Mesendoderm (in vitro differentiated cells): ENCODE measurements at regions not wholly inside any gene's neighbourhood (a gene's known extent, or its start where the extent isn't known, plus 50 kb on each side); places are given as distances from the start of the nearest gene placed in this dataset.

ENCODE experiments used
- DNase-seq: peaks from one replicate; pipeline ENCODE4 v3.0.0; 2013
- H2AK5ac ChIP-seq: 2 replicates; pipeline ENCODE4 v1.6.1; 2013; ENCODE audit warnings: low read length, inconsistent platforms
- H2BK120ac ChIP-seq: 2 replicates; pipeline ENCODE4 v1.6.1; 2013; ENCODE audit warnings: low read depth, mild to moderate bottlenecking, low read length, moderate library complexity, mixed read lengths
- H2BK15ac ChIP-seq: replicated peaks from 2 replicates; pipeline ENCODE4 v1.6.1; 2013; ENCODE audit warnings: low read depth, mild to moderate bottlenecking, moderate library complexity
- H2BK5ac ChIP-seq: 2 replicates; pipeline ENCODE4 v1.6.1; 2013; ENCODE audit warnings: low read length, inconsistent platforms
- H3K18ac ChIP-seq: 2 replicates; pipeline ENCODE4 v1.6.1; 2013; ENCODE audit warnings: mild to moderate bottlenecking, low read length, mixed read lengths
- H3K23ac ChIP-seq: one replicate; pipeline ENCODE4 v1.6.1; 2013; ENCODE audit warnings: low read length
- H3K27ac ChIP-seq: 2 replicates; pipeline ENCODE4 v1.5.1; 2013; ENCODE audit warnings: low read depth, mild to moderate bottlenecking, inconsistent platforms, low read length, moderate library complexity
- H3K27me3 ChIP-seq: 2 replicates; pipeline ENCODE4 v1.6.1; 2013; ENCODE audit warnings: low read length, control low read depth, mild to moderate bottlenecking, inconsistent platforms; ENCODE audit not compliant: insufficient read depth, poor library complexity
- H3K36me3 ChIP-seq: 2 replicates; pipeline ENCODE4 v1.6.1; 2013; ENCODE audit warnings: low read length, inconsistent platforms; ENCODE audit not compliant: control insufficient read depth, insufficient read depth
- H3K4ac ChIP-seq: one replicate; pipeline ENCODE4 v1.6.1; 2013; ENCODE audit warnings: low read depth, mild to moderate bottlenecking, low read length, moderate library complexity
- H3K4me1 ChIP-seq: 2 replicates; pipeline ENCODE4 v1.6.1; 2013; ENCODE audit warnings: low read depth, low read length, inconsistent platforms; ENCODE audit not compliant: control insufficient read depth
- H3K4me2 ChIP-seq: 2 replicates; pipeline ENCODE4 v1.6.1; 2013; ENCODE audit warnings: low read length
- H3K4me3 ChIP-seq: 2 replicates; pipeline ENCODE4 v1.5.1; 2013; ENCODE audit warnings: mild to moderate bottlenecking, low read length
- H3K56ac ChIP-seq: one replicate; pipeline ENCODE4 v1.6.1; 2013; ENCODE audit warnings: low read length
- H3K79me1 ChIP-seq: 2 replicates; pipeline ENCODE4 v1.6.1; 2013; ENCODE audit warnings: low read length, inconsistent platforms
- H3K79me2 ChIP-seq: 2 replicates; pipeline ENCODE4 v1.6.1; 2013; ENCODE audit warnings: mild to moderate bottlenecking, low read length; ENCODE audit not compliant: control insufficient read depth, insufficient read depth
- H3K9ac ChIP-seq: 2 replicates; pipeline ENCODE4 v1.6.1; 2013; ENCODE audit warnings: low read length, inconsistent platforms
- H4K5ac ChIP-seq: one replicate; pipeline ENCODE4 v1.6.1; 2013; ENCODE audit warnings: low read length
- H4K8ac ChIP-seq: one replicate; pipeline ENCODE4 v1.6.1; 2013; ENCODE audit warnings: low read depth, mild to moderate bottlenecking, control low read depth, low read length, moderate library complexity
- WGBS: extraction: QIAGEN DNeasy Blood & Tissue Kit; methylation state at CpG from one replicate; pipeline ENCODE4 v1.1.7; 2013; ENCODE audit warnings: low lambda C conversion rate, missing lambda C conversion rate; ENCODE audit not compliant: insufficient coverage; ENCODE audit errors: extremely low coverage; 5-methylcytosine and 5-hydroxymethylcytosine counted together

- peak overlapping the region; percentile 36 for H2BK5ac ChIP-seq
- H4K8ac ChIP-seq, result no peak overlapping the region
- WGBS, result no CpG with 5 or more reads among the region's 7 CpGs
- no peaks in the 10 kb centered on the region for H3K79me2 ChIP-seq
- no peak overlapping the region for H3K4ac ChIP-seq
- no peak overlapping the region for H3K4me2 ChIP-seq
- no peak overlapping the region for H2BK15ac ChIP-seq
- H3K4me3 ChIP-seq, result no peak overlapping the region
- peak overlapping the region; percentile 62 for H2BK120ac ChIP-seq
- no peak overlapping the region for H3K23ac ChIP-seq
- peak; percentile 56 for DNase-seq
- peak overlapping the region; percentile 6 for H4K5ac ChIP-seq
- no peak overlapping the region for H3K18ac ChIP-seq
- H3K36me3 ChIP-seq, result no peaks in the 10 kb centered on the region
- H3K56ac ChIP-seq, result peak overlapping the region; percentile 31
- no peaks in the 10 kb centered on the region for H3K79me1 ChIP-seq
- H2AK5ac ChIP-seq, result no peak overlapping the region
- H3K9ac ChIP-seq, result no peak overlapping the region
- H3K27ac ChIP-seq, result no peak overlapping the region
- no peaks in the 10 kb centered on the region for H3K27me3 ChIP-seq
- peaks cover 21% of the 10 kb centered on the region for H3K4me1 ChIP-seq
Observed at GRCh38 chr5:158010831-158011230, 151.9 kb upstream of the CLINT1 start.

- no CpG with 5 or more reads among the region's 3 CpGs for WGBS
- Histone ChIP-seq H2BK120ac (no peak overlapping the region), H3K79me1 (no peaks in the 10 kb centered on the region), H3K4me1 (peaks cover 11% of the 10 kb centered on the region), H3K56ac (no peak overlapping the region), H3K18ac (no peak overlapping the region), H3K36me3 (no peaks in the 10 kb centered on the region), H3K23ac (no peak overlapping the region), H3K4ac (no peak overlapping the region), H2BK5ac (no peak overlapping the region), H4K5ac (no peak overlapping the region), H3K27me3 (no peaks in the 10 kb centered on the region), H3K4me2 (no peak overlapping the region), H2AK5ac (no peak overlapping the region), H4K8ac (no peak overlapping the region), H3K27ac (no peak overlapping the region), H3K79me2 (no peaks in the 10 kb centered on the region), H3K9ac (no peak overlapping the region), H2BK15ac (no peak overlapping the region), H3K4me3 (no peak overlapping the region)
- DNase-seq, result no peak
Observed at GRCh38 chr5:158007336-158007735, 148.4 kb upstream of the CLINT1 start.

DNA sequence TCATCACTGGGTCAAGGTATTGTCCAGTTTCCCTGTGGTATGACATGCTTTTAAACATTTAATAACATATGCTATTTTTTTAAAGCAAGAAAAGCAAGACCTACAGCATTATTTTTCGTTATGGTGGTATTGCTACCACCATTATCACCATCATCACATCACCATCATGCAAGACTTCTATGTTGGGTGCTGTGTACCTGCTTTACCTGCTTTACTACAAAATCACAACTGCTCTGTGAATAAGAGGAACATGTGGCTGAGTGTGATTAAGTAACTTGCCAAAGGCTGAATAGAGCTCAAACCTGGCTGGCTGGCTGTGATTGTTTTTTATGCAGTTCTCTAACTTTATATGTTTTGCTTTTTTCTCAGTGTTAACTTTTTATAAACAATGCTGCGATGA lies 140.8 kb upstream of the CLINT1 start:
- H3K23ac ChIP-seq, result no peak overlapping the region
- H3K4me3 ChIP-seq, result no peak overlapping the region
- no peak overlapping the region for H4K5ac ChIP-seq
- H3K36me3 ChIP-seq, result no peaks in the 10 kb centered on the region
- no peaks in the 10 kb centered on the region for H3K79me2 ChIP-seq
- DNase-seq, result no peak
- H2BK5ac ChIP-seq, result no peak overlapping the region
- no peak overlapping the region for H3K4me2 ChIP-seq
- H3K27me3 ChIP-seq, result no peaks in the 10 kb centered on the region
- no CpG with 5 or more reads among the region's 2 CpGs for WGBS
- H2BK15ac ChIP-seq, result no peak overlapping the region
- no peak overlapping the region for H2BK120ac ChIP-seq
- no peak overlapping the region for H3K27ac ChIP-seq
- H3K56ac ChIP-seq, result no peak overlapping the region
- H3K79me1 ChIP-seq, result no peaks in the 10 kb centered on the region
- no peak overlapping the region for H3K9ac ChIP-seq
- H4K8ac ChIP-seq, result no peak overlapping the region
- no peaks in the 10 kb centered on the region for H3K4me1 ChIP-seq
- H3K4ac ChIP-seq, result no peak overlapping the region
- H2AK5ac ChIP-seq, result no peak overlapping the region
- H3K18ac ChIP-seq, result no peak overlapping the region

DNA sequence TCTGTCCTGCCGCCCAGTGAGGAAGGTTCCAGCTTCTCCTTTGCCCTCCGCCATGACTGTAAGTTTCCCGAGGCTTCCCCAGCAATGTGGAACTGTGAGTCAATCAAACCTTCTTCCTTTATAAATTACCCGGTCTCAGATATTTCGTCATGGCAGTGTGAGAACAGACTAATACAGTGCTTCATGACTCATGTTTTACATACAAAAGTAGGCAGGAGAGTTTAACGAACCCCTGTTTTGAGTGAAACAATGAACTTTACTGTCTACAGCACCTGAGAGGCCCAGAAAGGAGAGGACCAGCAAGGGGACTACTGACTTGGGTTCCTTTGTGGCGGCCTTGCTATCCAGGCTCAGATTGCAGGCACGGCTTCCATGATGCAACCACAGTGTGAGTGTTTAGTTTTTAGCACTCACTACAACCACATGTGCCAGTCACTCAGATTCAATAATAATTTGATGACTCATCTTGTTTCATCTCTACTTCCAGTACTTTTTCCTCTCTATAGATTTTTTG lies 139.1 kb upstream of the CLINT1 start:
- H3K4me2 ChIP-seq, result no peak overlapping the region
- no peak overlapping the region for H3K18ac ChIP-seq
- no peak overlapping the region for H3K4ac ChIP-seq
- H2BK120ac ChIP-seq, result no peak overlapping the region
- no peak overlapping the region for H2BK5ac ChIP-seq
- no peaks in the 10 kb centered on the region for H3K4me1 ChIP-seq
- no peak overlapping the region for H2BK15ac ChIP-seq
- no CpG with 5 or more reads among the region's 8 CpGs for WGBS
- H3K27me3 ChIP-seq, result no peaks in the 10 kb centered on the region
- H3K4me3 ChIP-seq, result no peak overlapping the region
- no peak overlapping the region for H4K8ac ChIP-seq
- peak; percentile 8 for DNase-seq
- no peak overlapping the region for H3K27ac ChIP-seq
- no peaks in the 10 kb centered on the region for H3K79me2 ChIP-seq
- H3K36me3 ChIP-seq, result no peaks in the 10 kb centered on the region
- H3K9ac ChIP-seq, result no peak overlapping the region
- H4K5ac ChIP-seq, result no peak overlapping the region
- H3K23ac ChIP-seq, result no peak overlapping the region
- H3K56ac ChIP-seq, result no peak overlapping the region
- H2AK5ac ChIP-seq, result no peak overlapping the region
- H3K79me1 ChIP-seq, result no peaks in the 10 kb centered on the region

DNA sequence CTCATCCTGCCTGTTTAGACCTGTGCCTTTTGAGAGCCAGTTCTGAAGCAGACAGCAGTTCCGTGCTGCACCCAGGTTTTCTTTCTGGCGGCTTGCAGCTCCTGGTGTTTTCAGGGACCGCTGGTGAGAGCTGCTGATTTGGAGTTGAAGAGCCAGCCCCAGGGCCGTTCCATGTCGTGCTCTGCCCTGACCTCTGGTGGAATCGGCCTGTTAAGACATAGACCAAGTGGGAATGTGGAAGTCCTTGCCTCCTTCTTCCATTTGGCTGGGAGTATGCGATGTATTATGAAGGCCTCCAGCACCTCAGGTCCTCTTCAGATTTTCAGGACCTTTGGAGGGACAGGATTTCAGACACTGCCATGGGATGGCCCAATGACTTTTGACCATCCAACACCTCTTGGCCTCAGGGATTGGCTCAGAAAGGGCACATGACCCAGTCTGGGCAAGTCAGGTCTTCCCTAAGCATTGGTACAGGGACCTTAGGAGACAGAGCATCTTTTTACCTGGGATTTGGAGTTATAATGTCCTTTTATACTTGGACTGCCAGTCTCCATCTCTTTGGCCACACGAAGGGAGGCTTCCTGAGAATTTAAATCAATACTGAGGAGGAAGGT lies 136.1 kb upstream of the CLINT1 start:
- Histone ChIP-seq H4K5ac (no peak overlapping the region), H2BK15ac (no peak overlapping the region), H3K4me1 (no peaks in the 10 kb centered on the region), H3K79me2 (no peaks in the 10 kb centered on the region), H4K8ac (no peak overlapping the region), H3K4ac (no peak overlapping the region), H3K79me1 (no peaks in the 10 kb centered on the region), H2BK120ac (no peak overlapping the region), H3K4me3 (no peak overlapping the region), H3K9ac (peak overlapping the region; percentile 34), H3K23ac (no peak overlapping the region), H3K27me3 (no peaks in the 10 kb centered on the region), H2AK5ac (no peak overlapping the region), H2BK5ac (no peak overlapping the region), H3K18ac (no peak overlapping the region), H3K27ac (no peak overlapping the region), H3K56ac (peak overlapping the region; percentile 60), H3K36me3 (no peaks in the 10 kb centered on the region), H3K4me2 (no peak overlapping the region)
- DNase-seq, result peak; percentile 89
- WGBS, result no CpG with 5 or more reads among the region's 8 CpGs
